HG02852 (cell line): ENCODE measurements at regions not wholly inside any gene's neighbourhood (a gene's known extent, or its start where the extent isn't known, plus 50 kb on each side); places are given as distances from the start of the nearest gene placed in this dataset.

Experiments used
- ATAC-seq: cut with Tn5 transposase; IDR thresholded peaks from one replicate; pipeline ENCODE4 v1.9.1; 2021; ENCODE audit warnings: mild to moderate bottlenecking, moderate library complexity; ENCODE audit not compliant: unreplicated experiment

- ATAC-seq: no peak
Measured at GRCh38 chr13:59330764-59331163, 833.0 kb downstream of the DIAPH3 start.

DNA sequence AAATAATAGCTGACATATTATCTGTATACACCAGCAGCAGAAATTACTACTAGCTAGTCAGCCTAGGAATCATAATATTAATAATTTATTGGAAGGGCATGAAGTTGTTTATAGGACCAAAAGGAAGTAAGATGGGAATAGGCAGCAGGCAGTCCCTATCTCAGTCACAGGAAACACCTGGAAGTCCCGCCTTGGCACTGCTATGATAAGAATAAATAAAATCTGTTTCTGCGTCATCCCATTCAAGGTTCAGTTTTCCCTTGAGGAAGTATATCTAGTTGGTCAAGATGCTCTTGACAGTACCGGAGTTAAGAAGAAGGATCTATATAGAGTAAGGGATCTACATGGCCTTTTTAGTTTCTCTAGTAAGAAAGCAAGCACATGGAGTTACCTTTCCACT lies 830.8 kb downstream of the DIAPH3 start:
- ATAC-seq: no peak

- ATAC-seq: no peak
Measured at GRCh38 chr13:59337070-59337469, 826.7 kb downstream of the DIAPH3 start.

DNA sequence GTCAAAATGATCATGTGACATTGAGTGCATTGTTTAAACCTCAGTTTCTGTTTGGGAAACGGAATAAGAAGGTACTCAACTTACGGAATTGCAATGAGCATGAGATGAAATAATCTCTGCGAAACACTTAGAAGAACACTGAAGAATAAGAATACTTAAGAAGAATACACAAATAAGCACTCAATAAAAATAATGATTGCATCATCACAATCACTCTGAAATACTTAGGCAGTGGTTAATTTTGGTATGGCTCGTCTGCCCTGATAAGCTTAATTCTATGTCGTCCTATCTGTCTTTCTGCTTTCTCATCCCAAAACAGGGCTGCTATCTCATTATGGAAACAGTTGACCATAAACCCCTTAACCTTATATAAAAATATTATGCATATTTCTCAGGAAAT lies 823.6 kb downstream of the DIAPH3 start:
- no peak for ATAC-seq

DNA sequence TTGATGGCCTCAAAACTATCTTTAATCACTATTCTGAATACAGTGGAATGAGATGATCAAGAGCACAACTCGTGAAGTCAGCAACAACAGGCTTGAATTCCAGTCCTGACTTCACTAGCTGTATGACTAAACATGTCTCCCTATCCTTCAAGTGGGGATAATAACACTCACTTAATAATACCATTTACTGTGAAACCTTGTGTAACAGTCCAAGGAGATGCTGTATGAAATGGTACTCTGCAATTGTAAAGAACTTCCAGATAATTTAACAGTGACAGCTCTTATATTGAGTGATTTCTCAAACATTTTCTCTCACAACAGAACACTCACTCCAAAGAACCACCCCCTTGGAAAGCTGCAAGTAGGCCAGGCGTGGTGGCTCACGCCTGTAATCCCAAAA lies 823.1 kb downstream of the DIAPH3 start:
- ATAC-seq: no peak

DNA sequence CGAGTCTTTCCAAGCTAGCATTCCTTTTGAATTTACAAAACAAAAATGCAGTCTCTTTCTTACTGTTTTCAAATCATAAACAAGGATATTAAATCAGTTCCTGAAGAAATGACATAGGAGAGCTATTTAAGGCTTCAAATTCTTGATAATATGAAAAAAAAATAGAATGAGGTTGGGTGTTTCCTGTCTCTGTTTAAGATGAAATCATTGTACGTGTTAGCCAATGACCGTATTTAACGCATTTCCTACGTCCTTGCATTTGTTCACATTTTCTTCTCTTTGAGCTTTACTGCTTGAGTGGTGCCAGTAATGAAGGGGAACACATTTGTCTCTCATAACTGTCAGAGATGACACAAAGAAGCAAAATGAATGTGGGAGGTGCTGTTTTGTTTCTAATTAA lies 821.3 kb downstream of the DIAPH3 start:
- ATAC-seq: no peak

GRCh38 chr13:59343132-59343531 lies 820.6 kb downstream of the DIAPH3 start:
- no peak for ATAC-seq

DNA sequence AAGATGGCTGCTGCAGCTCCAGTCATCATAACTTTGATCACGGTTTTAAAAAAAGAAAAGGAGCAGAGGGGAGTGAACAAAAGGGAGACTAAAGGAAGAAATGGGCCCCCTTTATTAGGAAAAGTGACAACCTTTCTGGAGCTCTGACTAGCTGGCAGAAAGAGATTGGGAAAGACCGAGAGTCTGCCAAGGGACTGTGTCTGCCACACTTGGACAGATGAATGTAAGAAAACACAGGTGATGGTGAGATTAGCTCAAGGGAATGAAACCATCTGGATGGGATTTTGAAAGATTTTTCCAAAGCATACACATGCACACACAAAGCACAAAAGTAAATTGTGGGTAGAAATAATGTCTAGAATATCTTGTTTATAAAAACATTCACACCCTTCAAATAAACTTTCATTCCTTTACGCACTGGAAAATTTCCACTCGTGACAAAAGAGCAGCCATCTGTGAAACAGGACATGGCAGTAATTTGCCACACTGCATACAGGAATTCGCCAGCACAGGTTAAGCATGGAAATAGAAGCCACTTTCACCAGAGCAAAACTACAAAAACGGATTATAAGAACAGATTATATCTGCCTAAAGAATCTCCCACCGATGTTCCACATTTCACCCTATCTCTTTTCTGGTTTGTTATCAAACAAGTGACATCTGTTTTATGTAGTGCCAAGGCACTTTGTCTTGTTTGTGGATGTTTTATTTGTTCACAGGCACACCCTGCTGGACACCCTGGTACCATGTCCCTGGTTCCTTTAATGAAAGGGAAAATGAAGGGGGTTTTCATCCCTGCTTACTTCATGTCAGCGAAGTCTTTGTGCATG lies 819.5 kb downstream of the DIAPH3 start:
- ATAC-seq: no peak

GRCh38 chr13:59345311-59345710 lies 818.4 kb downstream of the DIAPH3 start:
- ATAC-seq: no peak

- ATAC-seq: no peak
Measured at GRCh38 chr13:59346999-59347723, 816.6 kb downstream of the DIAPH3 start.

DNA sequence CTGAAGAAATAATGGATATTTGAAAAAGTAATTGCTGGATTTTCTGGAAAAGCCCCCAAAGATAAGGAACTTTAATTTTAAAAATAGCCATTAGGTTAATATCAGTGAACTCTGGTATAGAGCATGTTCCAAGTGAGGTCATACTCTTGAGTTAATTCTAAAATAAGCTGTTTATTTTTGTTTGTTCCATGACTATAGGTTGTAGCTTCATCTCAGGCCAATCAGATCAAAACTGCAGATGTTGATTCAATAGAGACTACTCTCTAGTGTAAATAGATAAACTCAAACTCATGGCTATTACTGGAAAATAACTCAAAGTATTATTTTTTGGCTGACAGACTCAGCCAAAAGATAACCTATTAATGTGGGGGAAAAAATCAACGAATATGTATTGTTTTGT lies 815.1 kb downstream of the DIAPH3 start:
- ATAC-seq: no peak

DNA sequence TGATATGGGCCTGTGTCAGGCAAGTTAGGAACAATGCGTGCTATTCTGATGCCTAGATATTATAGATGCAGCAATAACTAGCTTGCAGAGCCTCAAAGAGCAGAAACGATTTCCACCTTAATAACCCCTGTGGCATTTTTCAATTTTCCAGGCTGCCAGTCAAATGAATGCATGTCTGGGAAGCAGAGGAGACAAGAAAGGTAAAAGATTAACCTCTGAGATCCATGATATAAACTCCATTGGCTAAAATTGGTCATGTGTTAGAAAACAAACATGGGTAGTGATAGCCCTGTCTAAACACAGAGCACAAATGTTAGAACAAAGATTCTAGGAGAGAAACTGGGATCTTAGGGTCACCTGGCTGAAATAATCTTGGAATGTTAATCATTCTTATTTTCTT lies 811.1 kb downstream of the DIAPH3 start:
- no peak for ATAC-seq

- no peak for ATAC-seq
Measured at GRCh38 chr13:59354665-59355369, 808.9 kb downstream of the DIAPH3 start.

- ATAC-seq: no peak
Measured at GRCh38 chr13:59356607-59357006, 807.1 kb downstream of the DIAPH3 start.

- ATAC-seq: no peak
Measured at GRCh38 chr13:59358014-59358413, 805.7 kb downstream of the DIAPH3 start.

GRCh38 chr13:59360108-59360507 lies 803.6 kb downstream of the DIAPH3 start:
- ATAC-seq: no peak

- no peak for ATAC-seq
Measured at GRCh38 chr13:59360916-59361315, 802.8 kb downstream of the DIAPH3 start.

GRCh38 chr13:59363313-59363712 lies 800.4 kb downstream of the DIAPH3 start:
- ATAC-seq: no peak

DNA sequence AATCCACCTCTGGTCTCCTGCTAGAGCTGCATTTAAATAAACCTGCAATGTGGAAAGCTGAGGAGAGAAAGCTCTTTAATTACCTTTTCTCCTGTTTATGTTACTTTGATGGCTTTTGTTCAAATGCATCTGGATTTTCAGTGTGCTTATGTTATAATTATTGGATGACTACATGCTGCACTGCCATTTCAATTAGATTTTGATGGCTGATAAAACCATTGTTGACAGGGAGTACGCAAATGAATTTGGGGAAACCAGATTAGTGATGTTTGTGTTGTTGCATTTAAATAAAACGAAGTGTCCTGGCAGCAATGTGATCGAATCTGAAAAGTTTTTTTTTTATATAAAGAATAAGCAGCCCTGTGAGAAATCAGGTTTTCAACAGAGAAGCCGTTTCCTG lies 799.8 kb downstream of the DIAPH3 start:
- no peak for ATAC-seq

DNA sequence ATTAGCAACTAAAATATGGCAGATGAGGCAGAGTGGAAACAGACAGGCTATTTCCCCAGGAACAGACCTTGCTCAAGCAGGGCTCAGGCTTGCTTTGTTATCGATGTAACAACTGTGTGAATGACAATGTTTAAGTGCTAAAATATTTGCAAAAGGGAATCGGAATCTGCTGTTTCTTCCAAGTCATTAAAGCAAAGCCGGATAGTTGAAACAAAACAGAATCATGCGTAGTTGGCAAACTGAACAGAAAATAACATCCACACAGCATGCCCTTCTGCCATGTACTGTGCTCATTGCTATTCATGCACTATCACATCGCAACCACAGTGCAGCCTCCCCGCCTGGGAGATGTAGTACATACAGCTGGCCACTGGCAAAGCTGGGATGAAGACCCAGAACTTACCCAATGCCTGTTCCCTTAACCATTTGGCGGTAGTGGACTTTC lies 799.1 kb downstream of the DIAPH3 start:
- no peak for ATAC-seq

DNA sequence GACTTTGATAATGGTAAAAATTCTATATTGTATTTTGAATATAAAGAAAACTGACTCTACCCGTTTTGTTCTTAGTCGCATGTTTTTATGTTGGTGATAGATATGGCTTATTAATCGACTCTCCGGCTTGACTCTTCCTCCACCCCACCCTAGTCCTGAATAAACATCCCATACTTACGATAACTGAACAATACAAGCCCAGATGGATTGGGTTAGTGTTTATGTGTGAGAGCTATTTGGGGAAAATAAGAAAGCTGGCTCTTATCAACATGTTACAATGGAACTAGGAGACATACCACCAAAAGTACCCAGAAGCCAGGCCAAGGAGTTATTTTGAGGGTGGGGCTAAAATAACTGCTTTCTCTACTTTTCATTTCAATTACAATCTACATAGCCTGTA lies 796.3 kb downstream of the DIAPH3 start:
- ATAC-seq: no peak

DNA sequence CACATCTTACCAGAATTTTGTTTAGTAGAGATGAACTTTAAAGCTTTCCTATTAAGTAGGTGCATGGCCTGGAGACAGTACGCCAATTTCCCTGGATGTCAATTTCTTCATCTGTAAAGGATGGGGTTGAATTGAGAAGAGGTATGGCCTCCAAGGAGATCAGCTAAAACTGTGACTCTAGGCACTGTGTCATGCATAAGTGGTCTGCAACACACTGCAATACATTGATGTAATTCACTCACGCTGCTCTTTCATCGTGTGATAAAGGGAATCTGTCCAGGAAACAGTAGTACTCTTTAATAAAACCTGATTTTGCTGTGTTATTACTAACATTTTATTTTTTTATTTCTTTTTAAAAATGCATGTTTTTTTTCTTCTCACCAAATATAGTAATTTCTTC lies 795.8 kb downstream of the DIAPH3 start:
- no peak for ATAC-seq
